Omental fat pad (tissue), 3 donors: ENCODE measurements at regions not wholly inside any gene's neighbourhood (a gene's known extent, or its start where the extent isn't known, plus 50 kb on each side); places are given as distances from the start of the nearest gene placed in this dataset.

ENCODE experiments used
- ATAC-seq: fragments of 150-250 bp; one replicate; pipeline ENCODE4 v1.9.1; 2016; ENCODE audit warnings: mild to moderate bottlenecking, moderate library complexity; ENCODE audit not compliant: low FRiP score
- DNase-seq: peaks from one replicate; pipeline ENCODE4 v3.0.0-alpha.2; 2019; ENCODE audit warnings: low spot score
- TF ChIP-seq, protein P1 (sequence below), 3 donors: fragments of 450-650 bp; IDR thresholded peaks; one replicate each; pipeline ENCODE4 v1.5.1; 2016 to 2017; ENCODE audit warnings: antibody characterized with exemption in 3 of 3, mild to moderate bottlenecking in 3 of 3, moderate library complexity in 2 of 3

DNA sequence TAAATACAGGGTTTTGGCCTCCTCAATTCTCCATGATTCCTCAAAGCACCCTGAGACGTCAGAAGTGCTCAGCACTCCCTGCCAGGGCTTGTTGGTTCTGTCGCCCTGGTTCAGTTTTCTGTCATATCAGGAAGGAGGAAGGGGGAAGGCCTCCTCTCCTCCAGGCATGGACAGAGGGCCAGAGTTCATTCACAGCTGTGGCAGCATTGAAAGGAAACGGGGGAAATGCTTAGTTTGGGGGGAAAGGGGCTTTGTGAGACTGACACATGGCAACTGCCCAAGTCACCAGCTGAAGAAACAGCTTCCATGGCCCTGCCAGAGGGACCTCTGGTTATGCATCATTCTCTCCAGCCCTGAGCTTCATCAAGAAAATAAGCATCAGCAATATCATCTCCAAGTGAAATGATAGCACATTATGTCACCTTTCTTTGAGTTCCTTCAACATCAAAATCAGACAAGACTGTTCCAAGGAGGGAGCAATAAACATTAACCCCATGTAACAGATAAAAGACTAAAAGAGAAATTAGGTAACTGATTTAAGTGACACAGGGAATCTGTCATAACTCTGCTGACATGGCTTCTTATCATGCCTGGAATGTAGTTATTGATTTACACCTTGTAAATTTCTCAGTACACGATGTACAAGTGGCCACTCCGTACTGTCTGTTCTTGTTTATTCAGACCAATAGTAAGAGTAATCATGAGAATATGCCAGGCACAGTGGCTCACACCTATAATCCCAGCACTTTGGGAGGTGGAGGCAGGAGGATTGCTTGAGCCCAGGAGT is 103.2 kb upstream of the SLC25A33 start:
- no peak for ATAC-seq
- TF ChIP-seq, protein P1, sequence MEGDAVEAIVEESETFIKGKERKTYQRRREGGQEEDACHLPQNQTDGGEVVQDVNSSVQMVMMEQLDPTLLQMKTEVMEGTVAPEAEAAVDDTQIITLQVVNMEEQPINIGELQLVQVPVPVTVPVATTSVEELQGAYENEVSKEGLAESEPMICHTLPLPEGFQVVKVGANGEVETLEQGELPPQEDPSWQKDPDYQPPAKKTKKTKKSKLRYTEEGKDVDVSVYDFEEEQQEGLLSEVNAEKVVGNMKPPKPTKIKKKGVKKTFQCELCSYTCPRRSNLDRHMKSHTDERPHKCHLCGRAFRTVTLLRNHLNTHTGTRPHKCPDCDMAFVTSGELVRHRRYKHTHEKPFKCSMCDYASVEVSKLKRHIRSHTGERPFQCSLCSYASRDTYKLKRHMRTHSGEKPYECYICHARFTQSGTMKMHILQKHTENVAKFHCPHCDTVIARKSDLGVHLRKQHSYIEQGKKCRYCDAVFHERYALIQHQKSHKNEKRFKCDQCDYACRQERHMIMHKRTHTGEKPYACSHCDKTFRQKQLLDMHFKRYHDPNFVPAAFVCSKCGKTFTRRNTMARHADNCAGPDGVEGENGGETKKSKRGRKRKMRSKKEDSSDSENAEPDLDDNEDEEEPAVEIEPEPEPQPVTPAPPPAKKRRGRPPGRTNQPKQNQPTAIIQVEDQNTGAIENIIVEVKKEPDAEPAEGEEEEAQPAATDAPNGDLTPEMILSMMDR (IDR thresholded peaks at IDR 0.05) = no peak
- no peak for DNase-seq

DNA sequence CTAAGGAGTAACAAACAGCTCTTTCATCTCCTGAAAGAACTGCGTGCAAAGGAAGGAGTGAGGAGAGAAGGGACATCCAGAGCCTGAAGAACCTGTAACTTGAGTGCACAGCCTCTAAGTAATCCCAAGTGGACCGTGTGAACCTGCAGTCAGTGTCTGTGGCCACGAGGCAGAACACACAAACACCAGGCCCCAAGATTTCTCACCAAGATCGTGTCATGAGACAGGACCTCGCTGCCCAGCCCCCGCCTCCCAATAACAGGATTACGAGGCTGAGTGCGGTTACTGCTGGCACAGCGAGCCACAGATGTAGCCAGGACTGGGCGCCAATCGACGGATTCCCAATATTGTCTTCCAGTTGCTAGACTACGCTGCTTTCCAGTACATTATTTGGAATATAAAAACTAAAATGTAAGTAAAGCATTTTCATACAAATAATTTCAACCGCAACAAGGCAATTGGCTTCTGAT is 101.3 kb upstream of the SLC25A33 start:
- TF ChIP-seq, protein P1 (IDR thresholded peaks at IDR 0.05) = no peak
- ATAC-seq (no peak), DNase-seq (no peak)

DNA sequence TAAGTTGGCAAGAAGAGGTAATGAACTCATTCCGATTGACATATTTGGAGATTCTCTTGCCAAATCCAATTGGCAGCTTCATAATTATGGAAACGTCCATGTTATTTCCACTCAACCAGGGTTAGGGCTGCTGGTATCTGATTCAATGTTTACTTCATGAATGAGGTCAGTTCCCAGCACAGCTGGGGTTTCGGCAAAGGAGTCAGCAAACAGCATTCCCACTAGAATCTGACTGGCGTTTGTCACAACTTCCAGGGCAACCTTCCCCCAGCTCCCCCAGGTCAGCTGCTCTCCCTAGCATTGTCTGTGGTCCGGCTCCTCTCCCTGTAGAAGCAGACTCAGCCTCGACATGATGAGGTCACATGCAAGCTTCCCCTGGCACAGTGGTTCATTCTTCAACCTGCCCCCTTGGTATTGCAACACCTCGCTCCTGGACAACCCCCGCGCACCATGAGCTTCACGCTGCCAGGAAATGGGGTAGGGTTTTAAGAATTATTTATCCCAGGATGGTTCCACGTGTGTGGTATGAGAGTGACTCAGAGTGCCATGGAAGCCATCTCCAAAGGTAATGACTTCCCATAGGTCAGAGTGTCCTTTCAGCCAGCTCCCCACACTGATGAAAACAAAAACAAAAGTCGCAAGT is 100.7 kb upstream of the SLC25A33 start:
- DNase-seq (peak; percentile 63), ATAC-seq (peak; percentile 93)
- TF ChIP-seq, protein P1 (IDR thresholded peaks at IDR 0.05) = no peak

DNA sequence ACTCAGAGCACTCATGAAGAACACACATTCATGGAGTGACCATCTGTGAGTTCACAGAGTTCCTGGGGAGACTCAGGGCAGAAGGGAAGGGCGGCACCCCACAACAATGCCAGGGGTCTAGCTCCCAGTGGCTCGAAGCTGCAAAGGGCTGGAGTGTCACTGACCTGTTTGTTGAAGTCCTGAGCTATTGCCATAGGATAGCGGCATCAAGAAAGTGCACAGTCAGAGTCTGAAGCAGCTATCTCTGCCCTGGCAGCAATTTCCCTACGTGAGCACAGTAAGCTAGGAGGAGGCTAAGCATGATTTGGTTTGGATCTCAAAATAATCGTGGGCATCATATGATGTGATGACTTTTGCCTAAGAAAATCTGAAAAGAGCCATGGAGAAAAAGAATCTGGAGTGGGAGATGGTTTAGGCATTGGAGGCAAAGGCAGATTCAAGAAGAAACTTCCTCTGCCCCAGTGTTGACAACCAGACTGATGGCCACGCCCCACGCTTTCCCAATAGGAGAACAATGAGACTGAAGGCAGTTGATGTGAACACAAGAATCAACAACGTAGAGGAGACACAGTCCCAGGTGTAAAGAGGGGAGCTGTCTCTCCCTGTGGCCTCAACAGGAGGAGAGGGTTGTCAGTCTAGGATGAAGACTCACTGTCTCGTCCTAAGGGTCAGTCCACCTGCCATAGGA is 100.0 kb upstream of the SLC25A33 start:
- TF ChIP-seq, protein P1 (IDR thresholded peaks at IDR 0.05) = no peak
- ATAC-seq (peak; percentile 7), DNase-seq (no peak)

DNA sequence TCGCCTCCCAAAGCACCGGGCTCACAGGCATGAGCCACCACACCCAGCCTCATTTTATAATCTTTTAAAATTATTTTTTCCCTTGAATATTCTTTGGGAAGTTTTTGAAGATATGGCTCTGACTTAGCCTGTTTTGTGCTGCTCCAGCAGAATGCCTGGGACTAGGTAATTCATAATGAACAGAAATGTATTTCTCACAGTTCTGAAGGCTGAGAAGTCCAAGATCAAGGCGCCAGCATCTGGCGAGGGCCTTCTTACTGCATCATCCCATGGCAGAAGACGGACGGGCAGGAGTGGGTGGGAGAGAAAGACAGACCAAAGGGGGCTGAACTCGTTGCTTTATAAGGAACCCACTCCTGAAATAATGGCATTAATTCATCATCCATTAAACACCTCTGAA is 99.0 kb upstream of the SLC25A33 start:
- ATAC-seq (no peak), DNase-seq (no peak)

DNA sequence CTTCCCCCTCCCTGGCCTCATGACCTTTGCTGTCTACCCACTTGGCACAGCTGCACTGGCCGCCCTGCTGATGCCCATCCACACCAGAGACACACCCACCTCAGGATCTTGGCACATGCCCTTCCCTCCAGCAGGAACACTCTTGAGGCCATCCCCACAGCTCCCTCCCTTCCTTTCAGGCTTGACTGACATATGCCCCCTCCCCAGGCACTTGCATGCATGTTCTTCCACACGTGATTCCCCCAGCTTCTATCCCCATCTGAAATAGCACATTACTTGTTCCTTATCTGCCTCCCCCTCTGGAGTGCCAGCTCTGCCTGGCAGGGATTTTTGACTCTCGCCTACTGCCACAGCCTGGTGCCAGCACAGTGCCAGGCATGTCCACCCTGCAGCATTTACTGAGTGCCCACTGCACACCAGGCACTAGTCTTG is 98.5 kb upstream of the SLC25A33 start:
- no peak for ATAC-seq

More for the DNA sequence above, 99.0 kb upstream of the SLC25A33 start:
- TF ChIP-seq, protein P1 (IDR thresholded peaks at IDR 0.05) = no peak

More for the DNA sequence above, 98.5 kb upstream of the SLC25A33 start:
- TF ChIP-seq, protein P1 (IDR thresholded peaks at IDR 0.05) = no peak
- DNase-seq = no peak
